K562 (cell line): ENCODE measurements at regions not wholly inside any gene's neighbourhood (a gene's known extent, or its start where the extent isn't known, plus 50 kb on each side); places are given as distances from the start of the nearest gene placed in this dataset.

Experiments used
- ATAC-seq: fragments of 200-7000 bp; cut with Tn5 transposase; 3 replicates; pipeline ENCODE4 v1.9.1; 2020; ENCODE audit warnings: moderate library complexity
- BruUV-seq: library from RNA; stranded (reverse); fragments of 400-500 nt; replicated peaks from 2 replicates; lab custom pipeline; 2021; lab: Mats Ljungman, UMichigan
- CTCF ChIA-PET: fragments of 300-600 bp; formaldehyde crosslinking; extraction: SDS; loops from one replicate; lab custom pipeline; 2021; ENCODE audit warnings: low intra/inter-chr PET ratio; lab: Yijun Ruan, JAX
- POLR2A ChIA-PET: fragments of 300-600, 350-650 bp; sonication (Branson Sonifier 250); formaldehyde crosslinking; extraction: SDS; loops from one replicate; lab custom pipeline; 2021; ENCODE audit warnings: antibody characterized with exemption, inconsistent platforms; lab: Yijun Ruan, JAX
- DNase-seq, 4 experiments: peaks; one replicate each; pipeline versions ENCODE4 v3.0.0 to v3.0.0-alpha.2; 2011 to 2018; ENCODE audit warnings: low spot score in 3 of 4, mixed read lengths in 3 of 4; ENCODE audit errors: extremely low read depth in 1 of 4
- FAIRE-seq: peaks from 2 replicates; lab custom pipeline; 2011; peaks lifted over from hg19 to GRCh38; lab: Jason Lieb, UNC
- H2AFZ ChIP-seq: 2 replicates; pipeline ENCODE4 v1.6.0; 2011; ENCODE audit warnings: low read depth, low read length, control low read depth, inconsistent platforms
- H3K27ac ChIP-seq: fragments of 200-600 bp; 3 replicates; pipeline ENCODE4 v1.8.0; 2011; ENCODE audit warnings: low read depth, mild to moderate bottlenecking, control low read depth, inconsistent platforms, low read length, moderate library complexity, mixed read lengths; ENCODE audit errors: extremely low read depth
- H3K27me3 ChIP-seq, 2 experiments: fragments of 300-600 bp in 1 of 2; 2 replicates in 1 of 2; 3 replicates in 1 of 2; pipeline versions ENCODE4 v1.6.0 to v1.8.0; 2011; ENCODE audit warnings: inconsistent platforms in 2 of 2, low read length in 2 of 2, mild to moderate bottlenecking in 1 of 2, mixed read lengths in 1 of 2, moderate library complexity in 1 of 2; ENCODE audit not compliant: control insufficient read depth in 2 of 2, insufficient read depth in 2 of 2
- H3K36me3 ChIP-seq: fragments of 300-600 bp; 3 replicates; pipeline ENCODE4 v1.8.0; 2011; ENCODE audit warnings: mild to moderate bottlenecking, low read length, inconsistent platforms; ENCODE audit not compliant: control insufficient read depth, insufficient read depth
- H3K4me1 ChIP-seq, 2 experiments: fragments of 200-600 bp in 1 of 2; replicated peaks in 1 of 2; 2 replicates in 1 of 2; 3 replicates in 1 of 2; pipeline versions ENCODE4 v1.5.1 to v1.8.0; 2011; ENCODE audit warnings: inconsistent platforms in 2 of 2, low read length in 2 of 2, mild to moderate bottlenecking in 1 of 2, mixed read lengths in 1 of 2, moderate library complexity in 1 of 2; ENCODE audit not compliant: control insufficient read depth in 2 of 2, insufficient read depth in 2 of 2
- H3K4me2 ChIP-seq: 2 replicates; pipeline ENCODE4 v1.6.1; 2011; ENCODE audit warnings: low read length, control low read depth, inconsistent platforms, mixed read lengths; ENCODE audit not compliant: insufficient read depth
- H3K4me3 ChIP-seq: fragments of 200-600 bp; sonication (generic), shearing (Covaris generic); 2 replicates; pipeline ENCODE4 v1.5.1; 2016; ENCODE audit warnings: control low read depth, inconsistent platforms
- H3K79me2 ChIP-seq: fragments of 200-600 bp; 3 replicates; pipeline ENCODE4 v1.8.0; 2011; ENCODE audit warnings: low read length, inconsistent platforms; ENCODE audit not compliant: control insufficient read depth, insufficient read depth
- H3K9ac ChIP-seq, 2 experiments: 2 replicates each; pipeline versions ENCODE4 v1.6.0 to v1.6.1; 2011; ENCODE audit warnings: low read depth in 2 of 2, low read length in 2 of 2, control low read depth in 1 of 2, inconsistent platforms in 1 of 2, mild to moderate bottlenecking in 1 of 2, mixed read lengths in 1 of 2; ENCODE audit not compliant: insufficient read depth in 1 of 2
- H3K9me1 ChIP-seq: one replicate; pipeline ENCODE4 v1.6.0; 2011; ENCODE audit warnings: inconsistent platforms, mild to moderate bottlenecking, low read length, moderate library complexity; ENCODE audit not compliant: control insufficient read depth, insufficient read depth
- H3K9me3 ChIP-seq: replicated peaks from 2 replicates; pipeline ENCODE4 v1.5.1; 2011; ENCODE audit warnings: low read depth, low read length, inconsistent platforms; ENCODE audit not compliant: control insufficient read depth, insufficient read depth
- H4K20me1 ChIP-seq: replicated peaks from 2 replicates; pipeline ENCODE4 v1.6.1; 2011; ENCODE audit warnings: low read length, inconsistent platforms, mixed read lengths; ENCODE audit not compliant: control insufficient read depth, insufficient read depth
- AFF1 ChIP-seq, 2 experiments: fragments of 450-650 bp; IDR thresholded peaks; 2 replicates each; pipeline ENCODE4 v1.6.1; 2018; ENCODE audit warnings: mild to moderate bottlenecking in 2 of 2, low read depth in 1 of 2; ENCODE audit not compliant: partially characterized antibody in 2 of 2
- CREB5 ChIP-seq: fragments of 250-450 bp; sonication (Bioruptor Pico); IDR thresholded peaks from 2 replicates; pipeline ENCODE4 v1.5.0; 2020; ENCODE audit warnings: mild to moderate bottlenecking
- DNMT1 ChIP-seq: fragments of 450-650 bp; IDR thresholded peaks from 2 replicates; pipeline ENCODE4 v1.6.1; 2016; ENCODE audit warnings: antibody characterized with exemption, mild to moderate bottlenecking
- GTF2A2 ChIP-seq: IDR thresholded peaks from 2 replicates; pipeline ENCODE4 v1.6.1; 2016; ENCODE audit warnings: mild to moderate bottlenecking, missing genetic modification characterization, missing compliant biosample characterization
- JUND ChIP-seq, 2 experiments: IDR thresholded peaks; 2 replicates in 1 of 2; 3 replicates in 1 of 2; pipeline ENCODE4 v1.6.1; 2011; ENCODE audit warnings: borderline replicate concordance in 2 of 2, low read depth in 2 of 2, low read length in 2 of 2, improper control_type of control experiment in 1 of 2, missing biosample characterization in 1 of 2, missing genetic modification characterization in 1 of 2, missing genetic modification reagents in 1 of 2
- PHF20 ChIP-seq: fragments of 450-650 bp; IDR thresholded peaks from 2 replicates; pipeline ENCODE4 v1.6.1; 2018; ENCODE audit not compliant: partially characterized antibody
- PTTG1 ChIP-seq: fragments of 450-650 bp; IDR thresholded peaks from 2 replicates; pipeline ENCODE4 v1.6.1; 2016; ENCODE audit warnings: low read depth, mild to moderate bottlenecking, missing genetic modification characterization, missing compliant biosample characterization
- RFX1 ChIP-seq: fragments of 450-650 bp; IDR thresholded peaks from 2 replicates; pipeline ENCODE4 v1.6.1; 2016; ENCODE audit warnings: mild to moderate bottlenecking, moderate library complexity
- SMARCA5 ChIP-seq: fragments of 450-650 bp; IDR thresholded peaks from 2 replicates; pipeline ENCODE4 v1.6.1; 2016
- TAF9B ChIP-seq: fragments of 450-650 bp; IDR thresholded peaks from 2 replicates; pipeline ENCODE4 v1.6.1; 2018; ENCODE audit warnings: mild to moderate bottlenecking; ENCODE audit not compliant: partially characterized antibody
- ZNF398 ChIP-seq: fragments of 250-450 bp; sonication (Bioruptor Pico); IDR thresholded peaks from 2 replicates; pipeline ENCODE4 v1.8.0; 2021; ENCODE audit warnings: moderate library complexity, mild to moderate bottlenecking, inconsistent platforms
- ZNF830 ChIP-seq: fragments of 250-450 bp; sonication (Bioruptor Pico); IDR thresholded peaks from 2 replicates; pipeline ENCODE4 v1.5.0; 2021; ENCODE audit warnings: mild to moderate bottlenecking
- ZSCAN29 ChIP-seq: fragments of 450-650 bp; IDR thresholded peaks from 2 replicates; pipeline ENCODE4 v1.6.1; 2017
- WGBS: fragments of 100-300 bp; shearing (Covaris generic); methylation state at CpG from one replicate; pipeline ENCODE4 v1.1.6; 2016; ENCODE audit warnings: low coverage, mixed read lengths; ENCODE audit not compliant: insufficient coverage; ENCODE audit errors: missing lambda C conversion rate; 5-methylcytosine and 5-hydroxymethylcytosine counted together
- in situ Hi-C: fragments of 300-500 bp; cut with MboI; formaldehyde crosslinking; loops from 4 replicates; pipeline ENCODE4 v1.15.0; 2018; ENCODE audit warnings: inconsistent platforms, mixed read lengths
- intact Hi-C: fragments of 100-400 bp; cut with micrococcal nuclease; formaldehyde crosslinking; loops from 2 replicates; pipeline ENCODE4 v1.14.2; 2022

- ATAC-seq: no peak
- no peak overlapping the region for H3K9ac ChIP-seq
Observed at GRCh38 chr22:48018346-48018745, 1255.9 kb downstream of the TBC1D22A start.

GRCh38 chr22:48015701-48016100 is 1253.3 kb downstream of the TBC1D22A start:
- H3K4me1 ChIP-seq: no peaks in the 10 kb centered on the region
- ATAC-seq (no peak), DNase-seq (no peak), FAIRE-seq (no peak)
- H3K36me3 ChIP-seq: no peaks in the 10 kb centered on the region
- no peak overlapping the region for H3K9ac ChIP-seq
- H4K20me1 ChIP-seq: no peaks in the 10 kb centered on the region
- H3K4me3 ChIP-seq: no peak overlapping the region
- in situ Hi-C loops: no loop called here
- ChIA-PET POLR2A (interaction anchor here (0.6 to 1.0 kb wide), 2 partner anchors 14 to 475 kb away, joined by 3 to 4 read pairs; no protein-coding TSS in a partner anchor), CTCF (no interaction called here)
- H2AFZ ChIP-seq: no peak overlapping the region
- no TSS peak for BruUV-seq
- H3K9me1 ChIP-seq: no peaks in the 10 kb centered on the region
- intact Hi-C loops: no loop called here
- H3K27me3 ChIP-seq: 0 out of 5 replicates have a peak, but pooled peaks cover 0 to 4% of the 10 kb centered on the region in 2 experiments
- H3K79me2 ChIP-seq: no peaks in the 10 kb centered on the region
- H3K4me2 ChIP-seq: no peak overlapping the region
- 0% methylated on average over 5 of the region's 5 CpGs for WGBS
- no peak overlapping the region for H3K27ac ChIP-seq
- H3K9me3 ChIP-seq: no peaks in the 10 kb centered on the region
- TF ChIP-seq ZSCAN29 (no peak), AFF1 (IDR thresholded peaks at IDR 0.05; ENCODE audit: low read depth in 1 of 2, partially characterized antibody in 2 of 2) (no peak), ZNF830 (CRISPR knock-in tag) (no peak), TAF9B (no peak), SMARCA5 (no peak), ZNF398 (no peak), CREB5 (no peak)

More at GRCh38 chr22:48018346-48018745, 1255.9 kb downstream of the TBC1D22A start:
- POLR2A ChIA-PET: no interaction called here
- in situ Hi-C loops: no loop called here
- DNase-seq: no peak
- H2AFZ ChIP-seq: no peak overlapping the region
- no peaks in the 10 kb centered on the region for H3K79me2 ChIP-seq
- no peak for TF ChIP-seq RFX1
- TF ChIP-seq DNMT1: no peak
- TF ChIP-seq GTF2A2 (tag): no peak
- TF ChIP-seq JUND (IDR thresholded peaks at IDR 0.05; ENCODE audit: borderline replicate concordance, low read depth, low read length): no peak
- no peak for TF ChIP-seq JUND (tag; IDR thresholded peaks at IDR 0.05; ENCODE audit: borderline replicate concordance, low read depth, low read length)
- TF ChIP-seq PHF20: no peak
- no peak for TF ChIP-seq PTTG1 (tag)
- TF ChIP-seq, all 486 proteins: peak for 0
- 0% methylated on average over 5 of the region's 5 CpGs for WGBS
- Histone ChIP-seq H3K4me2 (no peak overlapping the region), H3K36me3 (no peaks in the 10 kb centered on the region), H3K4me1 (no peaks in the 10 kb centered on the region), H4K20me1 (no peaks in the 10 kb centered on the region), H3K9me3 (no peaks in the 10 kb centered on the region), H3K4me3 (no peak overlapping the region), H3K9me1 (no peaks in the 10 kb centered on the region), H3K27me3 (0 out of 5 replicates have a peak, but pooled peaks cover 0 to 4% of the 10 kb centered on the region in 2 experiments), H3K27ac (no peak overlapping the region)
- no TSS peak for BruUV-seq
- intact Hi-C loops: no loop called here
- FAIRE-seq: no peak
- CTCF ChIA-PET: no interaction called here
